ENCODE measurements at regions not wholly inside any gene's neighbourhood (a gene's known extent, or its start where the extent isn't known, plus 50 kb on each side); places are given as distances from the start of the nearest gene placed in this dataset.

DNA sequence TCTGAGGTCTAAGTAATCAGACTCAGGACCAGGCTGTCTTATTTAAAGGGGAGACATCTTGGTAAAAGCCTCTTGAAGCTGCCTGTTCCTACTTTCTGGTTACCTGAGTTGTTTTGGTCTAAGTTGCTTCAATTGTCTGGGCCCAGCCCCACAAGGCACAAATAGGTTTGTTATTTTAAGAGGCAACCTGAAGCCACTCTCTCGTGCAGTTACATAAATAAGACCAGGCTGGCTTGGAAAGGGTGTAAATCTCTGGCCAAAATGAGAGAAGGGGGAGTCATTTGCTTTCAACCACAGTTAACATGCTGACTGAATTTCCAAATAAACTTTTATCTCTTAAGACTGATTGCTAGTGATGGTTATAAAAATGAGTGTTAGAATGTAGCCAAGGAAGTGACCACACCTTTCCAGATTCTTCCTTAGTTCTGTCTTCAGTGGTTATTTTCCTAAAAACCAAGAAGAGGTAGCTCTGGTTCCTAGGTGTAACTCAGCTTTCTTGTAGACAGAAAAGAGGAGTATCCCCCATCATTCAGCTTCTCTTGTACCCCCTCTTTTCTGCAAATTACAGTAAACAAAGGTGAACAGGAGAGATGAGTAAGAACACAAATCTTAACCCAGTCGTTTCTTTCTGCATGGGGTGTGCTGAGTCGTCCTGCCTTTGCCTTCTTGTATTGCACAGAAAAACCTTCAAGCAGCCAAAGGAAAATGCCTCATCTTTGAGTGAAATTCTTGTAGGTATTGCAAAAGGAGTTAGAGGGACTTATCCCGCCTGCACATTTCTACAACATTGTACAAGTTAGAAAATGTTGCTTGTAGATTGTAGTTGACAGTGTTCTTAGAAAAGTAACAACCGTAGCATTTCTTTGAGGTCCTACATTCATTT is 161.5 kb upstream of the NT5C1B start:
- Histone ChIP-seq H3K9me3 (no peaks in the 10 kb centered on the region), H3K36me3 (ENCODE audit: low read depth) (no peaks in the 10 kb centered on the region), H3K4me3 (no peak overlapping the region), H3K4me1 (ENCODE audit: low read depth) (peaks cover 8% of the 10 kb centered on the region)
- TF ChIP-seq, protein P1, sequence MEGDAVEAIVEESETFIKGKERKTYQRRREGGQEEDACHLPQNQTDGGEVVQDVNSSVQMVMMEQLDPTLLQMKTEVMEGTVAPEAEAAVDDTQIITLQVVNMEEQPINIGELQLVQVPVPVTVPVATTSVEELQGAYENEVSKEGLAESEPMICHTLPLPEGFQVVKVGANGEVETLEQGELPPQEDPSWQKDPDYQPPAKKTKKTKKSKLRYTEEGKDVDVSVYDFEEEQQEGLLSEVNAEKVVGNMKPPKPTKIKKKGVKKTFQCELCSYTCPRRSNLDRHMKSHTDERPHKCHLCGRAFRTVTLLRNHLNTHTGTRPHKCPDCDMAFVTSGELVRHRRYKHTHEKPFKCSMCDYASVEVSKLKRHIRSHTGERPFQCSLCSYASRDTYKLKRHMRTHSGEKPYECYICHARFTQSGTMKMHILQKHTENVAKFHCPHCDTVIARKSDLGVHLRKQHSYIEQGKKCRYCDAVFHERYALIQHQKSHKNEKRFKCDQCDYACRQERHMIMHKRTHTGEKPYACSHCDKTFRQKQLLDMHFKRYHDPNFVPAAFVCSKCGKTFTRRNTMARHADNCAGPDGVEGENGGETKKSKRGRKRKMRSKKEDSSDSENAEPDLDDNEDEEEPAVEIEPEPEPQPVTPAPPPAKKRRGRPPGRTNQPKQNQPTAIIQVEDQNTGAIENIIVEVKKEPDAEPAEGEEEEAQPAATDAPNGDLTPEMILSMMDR (IDR thresholded peaks at IDR 0.05), result no peak
- ATAC-seq (no peak), DNase-seq (no peak)
- intact Hi-C loops (cut with DNase I, micrococcal nuclease), result loop anchor here (5.0 to 10.0 kb wide), 3 partner anchors 226 to 1111 kb away; no protein-coding TSS in a partner anchor

DNA sequence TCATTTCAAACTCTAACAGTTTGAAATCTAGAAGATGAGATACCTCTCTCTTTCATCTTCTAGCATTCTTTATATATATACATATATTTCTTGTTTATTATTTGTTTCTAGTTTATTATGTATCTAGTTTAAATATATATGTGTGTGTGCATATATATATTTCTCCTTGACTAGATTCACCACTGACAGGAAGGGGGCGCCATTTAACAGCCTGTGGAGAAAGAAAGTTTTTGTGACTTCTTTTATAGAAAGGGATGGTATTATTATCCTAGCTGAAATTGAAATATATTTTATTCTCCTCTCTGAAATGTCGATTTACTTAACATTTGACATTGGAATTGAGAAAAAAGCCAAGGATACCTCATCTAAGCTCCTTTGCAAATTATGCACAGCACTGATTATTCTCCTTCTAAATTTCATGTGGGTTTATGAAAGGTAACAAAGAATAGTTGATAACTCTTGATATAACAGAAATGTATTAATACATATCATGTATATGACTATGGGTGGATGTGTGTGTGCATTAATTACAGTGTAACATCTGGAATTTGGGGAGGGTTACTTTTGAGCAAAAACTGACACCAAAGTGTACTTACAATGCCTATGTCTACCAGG is 160.7 kb upstream of the NT5C1B start:
- DNase-seq, result peak in 1 of 3 donors; percentile 84
- Histone ChIP-seq H3K4me1 (ENCODE audit: low read depth) (peaks cover 8% of the 10 kb centered on the region), H3K4me3 (no peak overlapping the region), H3K36me3 (ENCODE audit: low read depth) (no peaks in the 10 kb centered on the region), H3K9me3 (no peaks in the 10 kb centered on the region)
- TF ChIP-seq, protein P1 (IDR thresholded peaks at IDR 0.05), result peak; percentile 30
- intact Hi-C loops (cut with DNase I, micrococcal nuclease), result loop anchor here (5.0 to 10.0 kb wide), 3 partner anchors 225 to 1112 kb away; no protein-coding TSS in a partner anchor
- peak; percentile 55 for ATAC-seq

GRCh38 chr2:18745431-18746272 is 156.3 kb upstream of the NT5C1B start:
- ATAC-seq (peak; percentile 56), DNase-seq (no peak)
- TF ChIP-seq, protein P1 (IDR thresholded peaks at IDR 0.05), result no peak
- intact Hi-C loops (cut with DNase I, micrococcal nuclease), result loop anchor here in 1 of 2 donors (10.0 kb wide), 1 partner anchor 619 kb away; no protein-coding TSS in a partner anchor
- H3K4me3 ChIP-seq, result no peak overlapping the region
- no peaks in the 10 kb centered on the region for H3K9me3 ChIP-seq
- H3K36me3 ChIP-seq (ENCODE audit: low read depth), result no peaks in the 10 kb centered on the region
- H3K4me1 ChIP-seq (ENCODE audit: low read depth), result peaks cover 4% of the 10 kb centered on the region

DNA sequence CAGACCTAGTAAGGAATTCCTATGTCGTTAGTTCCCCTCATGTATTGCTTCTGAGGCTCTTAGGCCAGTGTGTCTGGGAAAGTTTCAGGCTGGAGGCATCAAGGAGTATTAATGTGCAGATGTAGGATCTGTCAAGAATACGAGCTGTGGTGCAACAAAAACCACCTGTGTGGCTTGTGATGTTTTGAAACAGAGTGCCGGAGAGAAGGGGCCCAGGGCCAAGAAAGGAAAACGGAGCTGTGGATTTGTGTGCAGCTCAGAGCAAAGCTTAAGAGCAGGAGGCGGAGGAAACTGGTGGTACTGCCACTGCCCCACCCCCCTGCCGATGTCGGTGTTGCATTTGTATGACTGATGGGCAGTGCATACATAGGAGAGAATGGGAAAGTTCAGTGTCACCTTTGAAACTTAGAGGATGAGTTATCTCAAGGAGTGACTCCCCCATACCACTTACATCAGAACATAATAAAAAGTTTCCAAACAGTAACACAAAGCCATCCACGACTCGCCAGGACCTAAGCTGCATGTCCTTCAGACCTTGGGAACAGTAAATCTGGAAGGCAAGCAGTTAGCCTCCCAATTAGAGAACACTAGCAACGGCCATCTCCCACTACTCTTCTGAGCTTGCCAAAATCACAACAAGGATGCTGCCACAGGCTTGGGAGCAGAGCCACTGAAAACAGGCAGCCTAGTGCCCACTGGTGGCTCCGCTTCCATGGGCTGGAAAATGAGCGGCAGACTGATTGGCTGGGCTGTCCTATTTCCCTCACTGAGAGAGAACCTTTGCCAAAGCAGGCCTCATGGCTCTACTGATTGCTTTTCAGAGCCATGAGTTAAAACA is 152.7 kb upstream of the NT5C1B start:
- intact Hi-C loops (cut with DNase I, micrococcal nuclease), result loop anchor here in 1 of 2 donors (10.0 kb wide), 1 partner anchor 623 kb away; no protein-coding TSS in a partner anchor
- TF ChIP-seq, protein P1 (IDR thresholded peaks at IDR 0.05), result no peak
- ATAC-seq (no peak), DNase-seq (no peak)
- no peak overlapping the region for H3K4me3 ChIP-seq
- H3K36me3 ChIP-seq (ENCODE audit: low read depth), result no peaks in the 10 kb centered on the region
- no peaks in the 10 kb centered on the region for H3K9me3 ChIP-seq
- no peaks in the 10 kb centered on the region for H3K4me1 ChIP-seq (ENCODE audit: low read depth)
